Trophoblast cell (in vitro differentiated cells and primary cell): ENCODE measurements at regions not wholly inside any gene's neighbourhood (a gene's known extent, or its start where the extent isn't known, plus 50 kb on each side); places are given as distances from the start of the nearest gene placed in this dataset.
"Not testable (repeated sequence)": the region's sequence is repeated elsewhere in the genome, so short reads cannot be mapped to it uniquely, and the experiment has no call there.

ENCODE experiments used
- DNase-seq, 2 donors: peaks; one replicate each; pipeline ENCODE4 v3.0.0-alpha.2; 2016
- H2AFZ ChIP-seq: 2 replicates; pipeline ENCODE4 v1.6.1; 2013; ENCODE audit warnings: low read length, moderate library complexity, mild to moderate bottlenecking; ENCODE audit not compliant: insufficient read depth, poor library complexity
- H2AK5ac ChIP-seq: 2 replicates; pipeline ENCODE4 v1.6.1; 2013; ENCODE audit warnings: mild to moderate bottlenecking, low read length
- H2BK120ac ChIP-seq: 2 replicates; pipeline ENCODE4 v1.6.1; 2013; ENCODE audit warnings: low read length, mild to moderate bottlenecking, moderate library complexity; ENCODE audit not compliant: insufficient read depth, poor library complexity
- H2BK12ac ChIP-seq: 2 replicates; pipeline ENCODE4 v1.6.1; 2013; ENCODE audit warnings: mild to moderate bottlenecking, low read length, moderate library complexity
- H2BK5ac ChIP-seq: 2 replicates; pipeline ENCODE4 v1.6.1; 2013; ENCODE audit warnings: low read length, low read depth, moderate library complexity, mild to moderate bottlenecking; ENCODE audit not compliant: poor library complexity
- H3K14ac ChIP-seq: 2 replicates; pipeline ENCODE4 v1.6.1; 2013; ENCODE audit warnings: mild to moderate bottlenecking, low read length
- H3K18ac ChIP-seq: 2 replicates; pipeline ENCODE4 v1.6.1; 2013; ENCODE audit warnings: mild to moderate bottlenecking, low read length
- H3K23ac ChIP-seq: 2 replicates; pipeline ENCODE4 v1.6.1; 2013; ENCODE audit warnings: low read length
- H3K27ac ChIP-seq: 2 replicates; pipeline ENCODE4 v1.5.1; 2013; ENCODE audit warnings: low read depth, mild to moderate bottlenecking, inconsistent platforms, low read length, moderate library complexity
- H3K27me3 ChIP-seq: 2 replicates; pipeline ENCODE4 v1.6.1; 2013; ENCODE audit warnings: inconsistent platforms, mild to moderate bottlenecking, low read length, moderate library complexity; ENCODE audit not compliant: insufficient read depth
- H3K36me3 ChIP-seq, 2 experiments: 1 replicate in 1 of 2; 2 replicates in 1 of 2; pipeline ENCODE4 v1.6.1; 2013; ENCODE audit warnings: low read length in 2 of 2, mild to moderate bottlenecking in 2 of 2, moderate library complexity in 1 of 2; ENCODE audit not compliant: insufficient read depth in 2 of 2, control insufficient read depth in 1 of 2
- H3K4ac ChIP-seq: 2 replicates; pipeline ENCODE4 v1.6.1; 2013; ENCODE audit warnings: low read depth, mild to moderate bottlenecking, low read length, moderate library complexity
- H3K4me1 ChIP-seq, 2 experiments: 1 replicate in 1 of 2; 2 replicates in 1 of 2; pipeline ENCODE4 v1.6.1; 2013; ENCODE audit warnings: low read length in 2 of 2, mild to moderate bottlenecking in 2 of 2, moderate library complexity in 1 of 2; ENCODE audit not compliant: insufficient read depth in 2 of 2, control insufficient read depth in 1 of 2
- H3K4me2 ChIP-seq: 2 replicates; pipeline ENCODE4 v1.6.1; 2013; ENCODE audit warnings: inconsistent platforms, mild to moderate bottlenecking, low read length, moderate library complexity
- H3K4me3 ChIP-seq: 2 replicates; pipeline ENCODE4 v1.5.1; 2013; ENCODE audit warnings: mild to moderate bottlenecking, low read depth, low read length, inconsistent platforms
- H3K79me1 ChIP-seq: one replicate; pipeline ENCODE4 v1.6.1; 2013; ENCODE audit warnings: low read length
- H3K79me2 ChIP-seq: 2 replicates; pipeline ENCODE4 v1.6.1; 2013; ENCODE audit warnings: low read length, mild to moderate bottlenecking; ENCODE audit not compliant: control insufficient read depth, insufficient read depth, poor library complexity
- H3K9ac ChIP-seq: 2 replicates; pipeline ENCODE4 v1.6.1; 2013; ENCODE audit warnings: mild to moderate bottlenecking, low read length
- H3K9me3 ChIP-seq: 2 replicates; pipeline ENCODE4 v1.6.1; 2013; ENCODE audit warnings: low read depth, mild to moderate bottlenecking, control low read depth, inconsistent platforms, low read length; ENCODE audit not compliant: insufficient read depth
- H4K12ac ChIP-seq: 2 replicates; pipeline ENCODE4 v1.6.1; 2013; ENCODE audit warnings: low read depth, mild to moderate bottlenecking, low read length, moderate library complexity
- H4K8ac ChIP-seq: 2 replicates; pipeline ENCODE4 v1.6.1; 2013; ENCODE audit warnings: low read depth, mild to moderate bottlenecking, low read length, moderate library complexity
- H4K91ac ChIP-seq: one replicate; pipeline ENCODE4 v1.6.1; 2013; ENCODE audit warnings: low read depth, mild to moderate bottlenecking, low read length, moderate library complexity
- WGBS: extraction: QIAGEN DNeasy Blood & Tissue Kit; methylation state at CpG from one replicate; pipeline ENCODE4 v1.1.7; 2013; ENCODE audit warnings: missing lambda C conversion rate; ENCODE audit not compliant: insufficient read length, insufficient coverage; ENCODE audit errors: extremely low coverage; 5-methylcytosine and 5-hydroxymethylcytosine counted together

GRCh38 chr3:75427906-75428305 lies 236.2 kb upstream of the FRG2C start:
- H3K18ac ChIP-seq, H2BK12ac ChIP-seq, H3K4me3 ChIP-seq, H3K23ac ChIP-seq, H3K27me3 ChIP-seq, H3K4me2 ChIP-seq, H2BK120ac ChIP-seq, H2AK5ac ChIP-seq, H3K4me1 ChIP-seq, H4K8ac ChIP-seq, H3K14ac ChIP-seq, H3K79me1 ChIP-seq, H3K9ac ChIP-seq, H4K12ac ChIP-seq, H2AFZ ChIP-seq, H4K91ac ChIP-seq, H3K9me3 ChIP-seq, DNase-seq, H3K27ac ChIP-seq, H3K79me2 ChIP-seq, H3K4ac ChIP-seq, H2BK5ac ChIP-seq: not testable (repeated sequence)
- H3K36me3 ChIP-seq: peaks cover 20 to 26% of the 10 kb centered on the region in 2 experiments
- no CpG with 5 or more reads among the region's 5 CpGs for whole genome bisulfite sequencing

GRCh38 chr3:75429561-75430220 lies 234.4 kb upstream of the FRG2C start:
- not testable (repeated sequence) for H3K18ac ChIP-seq, H3K9me3 ChIP-seq, H2AK5ac ChIP-seq, H2BK120ac ChIP-seq, H3K4me3 ChIP-seq, H3K79me1 ChIP-seq, H4K91ac ChIP-seq, H2BK12ac ChIP-seq, H4K12ac ChIP-seq, H3K79me2 ChIP-seq, H2AFZ ChIP-seq, H3K14ac ChIP-seq, H3K4ac ChIP-seq, H3K4me1 ChIP-seq, H3K4me2 ChIP-seq, H4K8ac ChIP-seq, H3K23ac ChIP-seq, H2BK5ac ChIP-seq, H3K9ac ChIP-seq, H3K27me3 ChIP-seq, H3K27ac ChIP-seq
- peaks cover 17 to 26% of the 10 kb centered on the region in 2 experiments for H3K36me3 ChIP-seq
- DNase-seq: peak; percentile 69 to 81
- no CpG with 5 or more reads among the region's 9 CpGs for WGBS

- not testable (repeated sequence) for H3K9ac ChIP-seq, H2AFZ ChIP-seq, H3K4me1 ChIP-seq, H3K79me2 ChIP-seq, H3K27ac ChIP-seq, H2BK12ac ChIP-seq, H2BK5ac ChIP-seq, H3K9me3 ChIP-seq, H4K8ac ChIP-seq, H3K4me3 ChIP-seq, H3K4ac ChIP-seq, DNase-seq, H4K91ac ChIP-seq, H4K12ac ChIP-seq, H3K23ac ChIP-seq, H2AK5ac ChIP-seq, H3K79me1 ChIP-seq, H2BK120ac ChIP-seq, H3K4me2 ChIP-seq, H3K27me3 ChIP-seq, H3K14ac ChIP-seq, H3K18ac ChIP-seq
- peaks cover 17 to 25% of the 10 kb centered on the region in 2 experiments for H3K36me3 ChIP-seq
- WGBS: no CpG with 5 or more reads among the region's 7 CpGs
Observed at GRCh38 chr3:75430406-75430805, 233.7 kb upstream of the FRG2C start.

GRCh38 chr3:75431120-75431519 lies 233.0 kb upstream of the FRG2C start:
- not testable (repeated sequence) for H4K8ac ChIP-seq, H3K9me3 ChIP-seq, H3K27me3 ChIP-seq, H4K12ac ChIP-seq, H4K91ac ChIP-seq, H2BK120ac ChIP-seq, DNase-seq, H3K23ac ChIP-seq, H3K79me1 ChIP-seq, H2AK5ac ChIP-seq, H3K4ac ChIP-seq, H3K4me1 ChIP-seq, H3K27ac ChIP-seq, H3K9ac ChIP-seq, H2AFZ ChIP-seq, H3K4me3 ChIP-seq, H3K14ac ChIP-seq, H3K79me2 ChIP-seq, H3K18ac ChIP-seq, H3K4me2 ChIP-seq, H2BK12ac ChIP-seq, H2BK5ac ChIP-seq
- WGBS: no CpG with 5 or more reads among the region's 6 CpGs
- H3K36me3 ChIP-seq: peaks cover 12 to 18% of the 10 kb centered on the region in 2 experiments
